Right atrium auricular region (tissue), 2 donors: ENCODE measurements at regions not wholly inside any gene's neighbourhood (a gene's known extent, or its start where the extent isn't known, plus 50 kb on each side); places are given as distances from the start of the nearest gene placed in this dataset.

ENCODE experiments used
- DNase-seq: peaks from one replicate; pipeline ENCODE4 v3.0.0-alpha.2; 2019; ENCODE audit warnings: low spot score
- H3K27ac ChIP-seq, 2 donors: fragments of 200-600 bp; sonication (generic); 1 replicate in 1 of 2; 2 replicates in 1 of 2; pipeline ENCODE4 v1.5.1; 2016 to 2019
- H3K27me3 ChIP-seq, 2 donors: fragments of 200-600 bp; sonication (generic); one replicate each; pipeline versions ENCODE4 v1.5.1 to v1.6.0; 2017 to 2019
- H3K36me3 ChIP-seq: fragments of 200-600 bp; sonication (generic); one replicate; pipeline ENCODE4 v1.5.1; 2016
- H3K4me1 ChIP-seq, 2 donors: fragments of 200-600 bp; sonication (generic); one replicate each; pipeline versions ENCODE4 v1.5.1 to v1.6.0; 2017 to 2019
- H3K4me3 ChIP-seq, 2 donors: fragments of 200-600 bp; sonication (generic); 1 replicate in 1 of 2; 2 replicates in 1 of 2; pipeline ENCODE4 v1.5.1; 2017 to 2019; ENCODE audit warnings: mild to moderate bottlenecking in 1 of 2, moderate library complexity in 1 of 2
- H3K9me3 ChIP-seq, 2 donors: fragments of 200-600 bp; sonication (generic); one replicate each; pipeline ENCODE4 v1.5.1; 2019
- TF ChIP-seq, protein P1 (sequence below), 2 donors: fragments of 200-600 bp; sonication (generic); IDR thresholded peaks; one replicate each; pipeline ENCODE4 v1.5.1; 2019; ENCODE audit warnings: antibody characterized with exemption in 2 of 2

GRCh38 chr2:181178823-181179412 lies 198.5 kb downstream of the UBE2E3 start:
- H3K9me3 ChIP-seq: no peaks in the 10 kb centered on the region
- H3K36me3 ChIP-seq: no peaks in the 10 kb centered on the region
- no peak overlapping the region for H3K4me3 ChIP-seq
- no peaks in the 10 kb centered on the region for H3K4me1 ChIP-seq
- TF ChIP-seq, protein P1, sequence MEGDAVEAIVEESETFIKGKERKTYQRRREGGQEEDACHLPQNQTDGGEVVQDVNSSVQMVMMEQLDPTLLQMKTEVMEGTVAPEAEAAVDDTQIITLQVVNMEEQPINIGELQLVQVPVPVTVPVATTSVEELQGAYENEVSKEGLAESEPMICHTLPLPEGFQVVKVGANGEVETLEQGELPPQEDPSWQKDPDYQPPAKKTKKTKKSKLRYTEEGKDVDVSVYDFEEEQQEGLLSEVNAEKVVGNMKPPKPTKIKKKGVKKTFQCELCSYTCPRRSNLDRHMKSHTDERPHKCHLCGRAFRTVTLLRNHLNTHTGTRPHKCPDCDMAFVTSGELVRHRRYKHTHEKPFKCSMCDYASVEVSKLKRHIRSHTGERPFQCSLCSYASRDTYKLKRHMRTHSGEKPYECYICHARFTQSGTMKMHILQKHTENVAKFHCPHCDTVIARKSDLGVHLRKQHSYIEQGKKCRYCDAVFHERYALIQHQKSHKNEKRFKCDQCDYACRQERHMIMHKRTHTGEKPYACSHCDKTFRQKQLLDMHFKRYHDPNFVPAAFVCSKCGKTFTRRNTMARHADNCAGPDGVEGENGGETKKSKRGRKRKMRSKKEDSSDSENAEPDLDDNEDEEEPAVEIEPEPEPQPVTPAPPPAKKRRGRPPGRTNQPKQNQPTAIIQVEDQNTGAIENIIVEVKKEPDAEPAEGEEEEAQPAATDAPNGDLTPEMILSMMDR (IDR thresholded peaks at IDR 0.05): peak in 1 of 2 donors; percentile 15
- H3K27me3 ChIP-seq: no peaks in the 10 kb centered on the region
- DNase-seq: no peak
- H3K27ac ChIP-seq: no peak overlapping the region

- Histone ChIP-seq H3K4me1 (no peaks in the 10 kb centered on the region), H3K27me3 (no peaks in the 10 kb centered on the region), H3K4me3 (no peak overlapping the region), H3K9me3 (no peaks in the 10 kb centered on the region), H3K36me3 (no peaks in the 10 kb centered on the region), H3K27ac (no peak overlapping the region)
- no peak for DNase-seq
- TF ChIP-seq, protein P1 (IDR thresholded peaks at IDR 0.05): no peak
These were observed 203.6 kb downstream of the UBE2E3 start for GRCh38 chr2:181183878-181184542.

GRCh38 chr2:181185421-181185820 lies 205.0 kb downstream of the UBE2E3 start:
- H3K4me3 ChIP-seq: no peak overlapping the region
- no peaks in the 10 kb centered on the region for H3K36me3 ChIP-seq
- TF ChIP-seq, protein P1 (IDR thresholded peaks at IDR 0.05): no peak
- no peaks in the 10 kb centered on the region for H3K27me3 ChIP-seq
- no peaks in the 10 kb centered on the region for H3K4me1 ChIP-seq
- H3K9me3 ChIP-seq: no peaks in the 10 kb centered on the region
- H3K27ac ChIP-seq: no peak overlapping the region
- no peak for DNase-seq

DNA sequence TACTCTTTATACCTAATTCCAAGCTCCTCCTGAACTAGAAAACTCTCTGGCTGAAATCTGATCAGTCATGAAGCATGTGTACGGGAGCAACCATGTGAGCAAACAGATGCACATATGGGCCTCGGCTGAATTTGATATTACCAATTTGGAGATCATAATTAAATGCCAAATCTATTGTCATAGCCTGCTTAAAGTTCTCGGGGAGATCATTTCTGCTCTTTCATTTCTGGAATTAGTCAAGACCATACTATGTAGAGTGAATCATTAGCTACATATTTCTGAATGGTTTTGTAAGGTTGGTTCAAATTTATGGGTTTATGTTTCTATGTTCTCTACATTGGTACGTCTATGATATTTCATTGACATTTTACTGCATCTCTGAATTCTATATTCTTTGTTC lies 205.5 kb downstream of the UBE2E3 start:
- no peaks in the 10 kb centered on the region for H3K27me3 ChIP-seq
- TF ChIP-seq, protein P1 (IDR thresholded peaks at IDR 0.05): no peak
- H3K36me3 ChIP-seq: no peaks in the 10 kb centered on the region
- no peak overlapping the region for H3K4me3 ChIP-seq
- no peaks in the 10 kb centered on the region for H3K9me3 ChIP-seq
- H3K27ac ChIP-seq: no peak overlapping the region
- no peaks in the 10 kb centered on the region for H3K4me1 ChIP-seq
- no peak for DNase-seq

- TF ChIP-seq, protein P1 (IDR thresholded peaks at IDR 0.05): no peak
- Histone ChIP-seq H3K27me3 (no peaks in the 10 kb centered on the region), H3K9me3 (no peaks in the 10 kb centered on the region), H3K4me3 (no peak overlapping the region), H3K36me3 (no peaks in the 10 kb centered on the region), H3K27ac (no peak overlapping the region), H3K4me1 (no peaks in the 10 kb centered on the region)
- no peak for DNase-seq
These were observed 208.2 kb downstream of the UBE2E3 start for GRCh38 chr2:181188605-181189004.

DNA sequence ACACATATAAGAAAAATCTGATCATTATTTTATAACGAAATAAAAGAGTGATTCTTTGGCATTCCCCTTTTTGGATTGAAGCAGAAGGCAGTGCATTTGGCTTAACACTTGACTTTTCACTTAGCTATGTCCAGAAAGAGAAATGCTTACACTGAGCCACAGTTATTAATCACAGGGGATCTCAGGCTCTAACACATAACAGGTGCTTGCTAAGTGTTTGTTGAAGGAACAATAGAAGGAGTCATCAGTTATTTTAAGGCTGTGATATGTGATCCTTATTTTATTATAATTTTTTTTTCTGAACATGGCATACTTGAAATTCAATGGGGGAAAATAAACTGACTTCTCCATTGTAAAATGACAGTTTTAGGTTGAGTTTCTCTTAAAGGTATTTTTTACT lies 209.5 kb downstream of the UBE2E3 start:
- Histone ChIP-seq H3K27me3 (no peaks in the 10 kb centered on the region), H3K4me1 (no peaks in the 10 kb centered on the region), H3K36me3 (no peaks in the 10 kb centered on the region), H3K27ac (no peak overlapping the region), H3K4me3 (no peak overlapping the region), H3K9me3 (no peaks in the 10 kb centered on the region)
- TF ChIP-seq, protein P1 (IDR thresholded peaks at IDR 0.05): no peak
- no peak for DNase-seq
